RWPE1 (cell line): ENCODE measurements at regions not wholly inside any gene's neighbourhood (a gene's known extent, or its start where the extent isn't known, plus 50 kb on each side); places are given as distances from the start of the nearest gene placed in this dataset.
"Not testable (repeated sequence)": the region's sequence is repeated elsewhere in the genome, so short reads cannot be mapped to it uniquely, and the experiment has no call there.

ENCODE experiments used
- CTCF ChIA-PET: fragments of 350-600 bp; sonication (Branson Sonifier 250); formaldehyde crosslinking; extraction: SDS; loops from one replicate; lab custom pipeline; 2021; lab: Yijun Ruan, JAX
- POLR2A ChIA-PET: fragments of 400-600 bp; formaldehyde crosslinking; extraction: SDS; loops from one replicate; lab custom pipeline; 2020; ENCODE audit warnings: antibody characterized with exemption; ENCODE audit not compliant: low non-redundant PET; lab: Yijun Ruan, JAX
- DNase-seq: peaks from one replicate; pipeline ENCODE4 v3.0.0; 2012; ENCODE audit warnings: low spot score
- H3K27ac ChIP-seq: fragments of 450-650 bp; 2 replicates; pipeline ENCODE4 v1.5.1; 2017
- CTCF ChIP-seq: fragments of 450-650 bp; conservative IDR thresholded peaks from 2 replicates; pipeline ENCODE4 v1.5.1; 2017; ENCODE audit warnings: low read depth, mild to moderate bottlenecking

GRCh38 chr5:96101358-96102089 lies 139.9 kb upstream of the ELL2 start:
- H3K27ac ChIP-seq = peak overlapping the region; percentile 20; the same call in 1 of the 2 replicates
- no peak for TF ChIP-seq CTCF
- DNase-seq = no peak
- ChIA-PET POLR2A (no interaction called here), CTCF (no interaction called here)

- H3K27ac ChIP-seq, DNase-seq, POLR2A ChIA-PET: not testable (repeated sequence)
- CTCF ChIA-PET = interaction anchor here (0.7 kb wide), 1 partner anchor 239 kb away, joined by 3 read pairs; no protein-coding TSS in a partner anchor
Measured at GRCh38 chr5:96097488-96097887, 135.8 kb upstream of the ELL2 start.

GRCh38 chr5:96096724-96097123 lies 135.1 kb upstream of the ELL2 start:
- no peak for DNase-seq
- POLR2A ChIA-PET = interaction anchor here (0.6 kb wide), 1 partner anchor 247 kb away, joined by 3 read pairs; no protein-coding TSS in a partner anchor
- no peak for TF ChIP-seq CTCF
- CTCF ChIA-PET = interaction anchor here (0.5 to 0.7 kb wide), 2 partner anchors 227 to 239 kb away, joined by 3 read pairs; no protein-coding TSS in a partner anchor
- H3K27ac ChIP-seq = no peak overlapping the region

GRCh38 chr5:96094904-96095303 lies 133.3 kb upstream of the ELL2 start:
- POLR2A ChIA-PET = interaction anchor here (0.6 kb wide), 1 partner anchor 18 kb away, joined by 3 read pairs; no protein-coding TSS in a partner anchor
- no peak overlapping the region for H3K27ac ChIP-seq
- CTCF ChIA-PET = interaction anchor here (0.5 to 0.8 kb wide), 3 partner anchors 17 to 450 kb away, joined by 3 to 4 read pairs (median 3); no protein-coding TSS in a partner anchor
- no peak for DNase-seq
- no peak for TF ChIP-seq CTCF

- no peak for TF ChIP-seq CTCF
- peak; percentile 98 for DNase-seq
- peak overlapping the region; percentile 81; the same call in 1 of the 2 replicates for H3K27ac ChIP-seq
- POLR2A ChIA-PET = interaction anchor here (1.1 kb wide), 1 partner anchor 133 kb away, joined by 4 read pairs; no protein-coding TSS in a partner anchor
- CTCF ChIA-PET = interaction anchor here (0.6 to 1.3 kb wide), 3 partner anchors 31 to 242 kb away, joined by 3 to 4 read pairs (median 3); no protein-coding TSS in a partner anchor
Measured at GRCh38 chr5:96093890-96094381, 132.3 kb upstream of the ELL2 start.

GRCh38 chr5:96093340-96093739 lies 131.7 kb upstream of the ELL2 start:
- TF ChIP-seq CTCF = no peak
- peak overlapping the region; percentile 81 for H3K27ac ChIP-seq
- ChIA-PET POLR2A (interaction anchor here (1.1 kb wide), 1 partner anchor 132 kb away, joined by 4 read pairs; no protein-coding TSS in a partner anchor), CTCF (interaction anchor here (0.6 to 1.3 kb wide), 3 partner anchors 31 to 243 kb away, joined by 3 to 4 read pairs (median 3); no protein-coding TSS in a partner anchor)
- DNase-seq = no peak
